ENCODE measurements at regions not wholly inside any gene's neighbourhood (a gene's known extent, or its start where the extent isn't known, plus 50 kb on each side); places are given as distances from the start of the nearest gene placed in this dataset.

DNA sequence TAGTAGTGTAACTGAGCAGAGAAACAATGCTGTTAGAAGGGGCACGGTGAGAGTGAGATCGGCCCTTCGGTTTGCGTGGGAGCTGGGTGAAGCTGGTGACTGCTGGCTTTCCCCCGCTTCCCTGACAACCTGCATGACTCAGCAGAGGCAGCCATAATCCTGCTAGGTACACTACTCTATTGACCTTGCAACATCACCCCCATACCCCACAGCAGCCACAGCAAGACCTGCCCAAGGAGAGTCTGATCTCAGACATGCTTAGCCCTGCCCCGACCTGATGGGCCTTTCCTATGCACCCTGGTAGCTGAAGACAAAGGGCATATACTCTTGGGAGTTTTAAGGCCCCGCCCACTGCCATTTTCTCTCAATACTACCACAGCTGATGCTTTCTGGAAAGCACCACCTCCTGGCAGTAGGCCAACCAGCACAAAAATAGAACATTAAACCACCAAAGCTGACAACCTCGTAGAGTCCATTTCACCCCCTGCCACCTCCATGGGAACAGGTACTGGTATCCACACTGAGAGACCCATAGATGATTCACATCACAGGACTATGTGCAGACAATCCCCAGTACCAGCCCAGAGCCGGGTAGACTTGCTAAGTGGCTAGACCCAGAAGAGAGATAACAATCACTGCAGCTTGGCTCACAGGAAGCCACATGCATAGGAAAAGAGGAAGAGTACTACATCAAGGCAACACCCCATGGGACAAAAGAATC, 75.9 kb upstream of the RGS6 start:
- TF ChIP-seq, protein P1, sequence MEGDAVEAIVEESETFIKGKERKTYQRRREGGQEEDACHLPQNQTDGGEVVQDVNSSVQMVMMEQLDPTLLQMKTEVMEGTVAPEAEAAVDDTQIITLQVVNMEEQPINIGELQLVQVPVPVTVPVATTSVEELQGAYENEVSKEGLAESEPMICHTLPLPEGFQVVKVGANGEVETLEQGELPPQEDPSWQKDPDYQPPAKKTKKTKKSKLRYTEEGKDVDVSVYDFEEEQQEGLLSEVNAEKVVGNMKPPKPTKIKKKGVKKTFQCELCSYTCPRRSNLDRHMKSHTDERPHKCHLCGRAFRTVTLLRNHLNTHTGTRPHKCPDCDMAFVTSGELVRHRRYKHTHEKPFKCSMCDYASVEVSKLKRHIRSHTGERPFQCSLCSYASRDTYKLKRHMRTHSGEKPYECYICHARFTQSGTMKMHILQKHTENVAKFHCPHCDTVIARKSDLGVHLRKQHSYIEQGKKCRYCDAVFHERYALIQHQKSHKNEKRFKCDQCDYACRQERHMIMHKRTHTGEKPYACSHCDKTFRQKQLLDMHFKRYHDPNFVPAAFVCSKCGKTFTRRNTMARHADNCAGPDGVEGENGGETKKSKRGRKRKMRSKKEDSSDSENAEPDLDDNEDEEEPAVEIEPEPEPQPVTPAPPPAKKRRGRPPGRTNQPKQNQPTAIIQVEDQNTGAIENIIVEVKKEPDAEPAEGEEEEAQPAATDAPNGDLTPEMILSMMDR (IDR thresholded peaks at IDR 0.05), result no peak
- no peak for TF ChIP-seq POLR2A (IDR thresholded peaks at IDR 0.05)
